ENCODE measurements at regions not wholly inside any gene's neighbourhood (a gene's known extent, or its start where the extent isn't known, plus 50 kb on each side); places are given as distances from the start of the nearest gene placed in this dataset.

DNA sequence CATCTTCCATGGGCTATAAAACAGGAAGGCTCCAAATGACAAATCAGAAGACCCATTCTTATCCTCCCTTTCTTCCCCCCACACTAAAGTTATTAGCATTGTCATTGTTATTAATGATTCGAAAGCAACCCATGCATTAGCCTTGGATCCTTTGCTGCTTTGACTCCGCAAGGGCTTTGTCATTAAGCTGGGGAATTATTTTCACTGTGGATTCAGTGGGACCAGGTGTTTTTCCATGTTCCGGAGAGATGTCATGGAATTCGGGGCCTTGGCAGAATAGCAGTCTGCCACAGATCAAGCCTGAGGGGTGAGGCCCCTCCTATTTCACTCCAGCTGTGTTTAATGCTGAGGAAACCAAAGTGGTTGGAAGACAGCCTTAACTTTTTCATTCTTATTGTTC lies 357.1 kb downstream of the EN1 start:
- ChIA-PET CTCF (interaction anchor here (1.0 kb wide), 1 partner anchor 365 kb away, joined by 3 read pairs; no protein-coding TSS in a partner anchor), POLR2A (no interaction called here)
- DNase-seq (ENCODE audit: low read depth in 1 of 2, low spot score in 1 of 2) (no peak), ATAC-seq (no peak), FAIRE-seq (no peak)
- Histone ChIP-seq H3K9me3 (peaks cover 7% of the 10 kb centered on the region; the same call in 1 of the 3 replicates), H3K4me3 (no peak overlapping the region), H3K4me1 (no peaks in the 10 kb centered on the region), H3K4me2 (no peak overlapping the region), H3K27ac (no peak overlapping the region)
- no peak for TF ChIP-seq POLR2A (IDR thresholded peaks at IDR 0.05; ENCODE audit: low read length)
- TF ChIP-seq TFCP2L1 (CRISPR knock-in tag; IDR thresholded peaks at IDR 0.05) = no peak
- TF ChIP-seq, protein P1, sequence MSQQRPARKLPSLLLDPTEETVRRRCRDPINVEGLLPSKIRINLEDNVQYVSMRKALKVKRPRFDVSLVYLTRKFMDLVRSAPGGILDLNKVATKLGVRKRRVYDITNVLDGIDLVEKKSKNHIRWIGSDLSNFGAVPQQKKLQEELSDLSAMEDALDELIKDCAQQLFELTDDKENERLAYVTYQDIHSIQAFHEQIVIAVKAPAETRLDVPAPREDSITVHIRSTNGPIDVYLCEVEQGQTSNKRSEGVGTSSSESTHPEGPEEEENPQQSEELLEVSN (IDR thresholded peaks at IDR 0.05; ENCODE audit: borderline replicate concordance, low read depth) = no peak
- no peak for TF ChIP-seq FOXS1 (CRISPR knock-in tag; IDR thresholded peaks at IDR 0.05)
- TF ChIP-seq CBX8 (IDR thresholded peaks at IDR 0.05) = no peak
- no peak for TF ChIP-seq FOSL2 (IDR thresholded peaks at IDR 0.05)
- no peak for TF ChIP-seq FOSL2 (CRISPR knock-in tag; IDR thresholded peaks at IDR 0.05)
- no peak for TF ChIP-seq KDM1A (IDR thresholded peaks at IDR 0.05; ENCODE audit: low read depth)
- TF ChIP-seq RFX5 (IDR thresholded peaks at IDR 0.05) = no peak
- no peak for TF ChIP-seq CHD2 (IDR thresholded peaks at IDR 0.05; ENCODE audit: low read length, partially characterized antibody)
- WGBS (ENCODE audit: missing lambda C conversion rate) = 15% methylated on average over 4 of the region's 4 CpGs

DNA sequence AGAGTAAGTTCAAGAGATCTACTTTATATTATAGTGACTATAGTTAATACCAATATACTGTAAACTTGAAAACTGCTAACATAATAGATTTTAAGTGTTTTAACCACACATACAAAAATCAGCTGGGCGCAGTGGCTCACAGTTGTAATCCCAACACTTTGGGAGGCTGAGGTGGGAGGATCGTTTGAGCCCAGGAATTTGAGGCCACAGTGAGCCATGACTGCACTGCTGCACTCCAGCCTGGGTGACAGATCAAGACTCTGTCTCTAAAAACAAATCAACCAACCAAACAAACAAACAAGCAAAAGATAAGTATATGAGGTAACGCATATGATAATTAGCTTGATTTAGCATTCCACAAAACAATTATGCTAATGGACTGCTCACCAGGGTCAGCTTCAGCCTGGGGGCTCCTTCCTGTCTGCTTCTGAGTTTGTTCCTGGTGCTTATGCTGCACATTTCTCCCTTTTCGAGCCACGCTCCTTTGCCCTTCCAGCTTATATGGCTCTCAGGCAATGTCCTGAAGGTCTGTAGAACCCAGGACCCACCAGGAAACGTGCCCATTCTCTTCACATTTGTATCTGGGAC lies 357.6 kb downstream of the EN1 start:
- TF ChIP-seq, protein P2, sequence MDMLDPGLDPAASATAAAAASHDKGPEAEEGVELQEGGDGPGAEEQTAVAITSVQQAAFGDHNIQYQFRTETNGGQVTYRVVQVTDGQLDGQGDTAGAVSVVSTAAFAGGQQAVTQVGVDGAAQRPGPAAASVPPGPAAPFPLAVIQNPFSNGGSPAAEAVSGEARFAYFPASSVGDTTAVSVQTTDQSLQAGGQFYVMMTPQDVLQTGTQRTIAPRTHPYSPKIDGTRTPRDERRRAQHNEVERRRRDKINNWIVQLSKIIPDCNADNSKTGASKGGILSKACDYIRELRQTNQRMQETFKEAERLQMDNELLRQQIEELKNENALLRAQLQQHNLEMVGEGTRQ (IDR thresholded peaks at IDR 0.05) = no peak
- TF ChIP-seq RFX5 (IDR thresholded peaks at IDR 0.05) (no peak), RAD21 (conservative IDR thresholded peaks at IDR 0.05 in 1 of 2, IDR thresholded peaks at IDR 0.05 in 1 of 2) (no peak), HOXB13 (CRISPR knock-in tag; IDR thresholded peaks at IDR 0.05; ENCODE audit: low read depth) (no peak), SREBF2 (IDR thresholded peaks at IDR 0.05) (no peak), FOSL2 (IDR thresholded peaks at IDR 0.05) (no peak), FOSL2 (CRISPR knock-in tag; IDR thresholded peaks at IDR 0.05) (no peak), EHMT2 (IDR thresholded peaks at IDR 0.05; ENCODE audit: low read depth) (no peak), KDM1A (IDR thresholded peaks at IDR 0.05; ENCODE audit: low read depth) (no peak), ESRRA (IDR thresholded peaks at IDR 0.05; ENCODE audit: borderline replicate concordance, low read length) (no peak), HDAC2 (IDR thresholded peaks at IDR 0.05) (no peak), MAZ (IDR thresholded peaks at IDR 0.05; ENCODE audit: borderline replicate concordance, low read depth, low read length) (no peak), RARB (CRISPR knock-in tag; IDR thresholded peaks at IDR 0.05) (no peak), ZC3H11A (IDR thresholded peaks at IDR 0.05) (no peak), BHLHE40 (IDR thresholded peaks at IDR 0.05; ENCODE audit: low read depth, low read length) (no peak)
- TF ChIP-seq, protein P3, sequence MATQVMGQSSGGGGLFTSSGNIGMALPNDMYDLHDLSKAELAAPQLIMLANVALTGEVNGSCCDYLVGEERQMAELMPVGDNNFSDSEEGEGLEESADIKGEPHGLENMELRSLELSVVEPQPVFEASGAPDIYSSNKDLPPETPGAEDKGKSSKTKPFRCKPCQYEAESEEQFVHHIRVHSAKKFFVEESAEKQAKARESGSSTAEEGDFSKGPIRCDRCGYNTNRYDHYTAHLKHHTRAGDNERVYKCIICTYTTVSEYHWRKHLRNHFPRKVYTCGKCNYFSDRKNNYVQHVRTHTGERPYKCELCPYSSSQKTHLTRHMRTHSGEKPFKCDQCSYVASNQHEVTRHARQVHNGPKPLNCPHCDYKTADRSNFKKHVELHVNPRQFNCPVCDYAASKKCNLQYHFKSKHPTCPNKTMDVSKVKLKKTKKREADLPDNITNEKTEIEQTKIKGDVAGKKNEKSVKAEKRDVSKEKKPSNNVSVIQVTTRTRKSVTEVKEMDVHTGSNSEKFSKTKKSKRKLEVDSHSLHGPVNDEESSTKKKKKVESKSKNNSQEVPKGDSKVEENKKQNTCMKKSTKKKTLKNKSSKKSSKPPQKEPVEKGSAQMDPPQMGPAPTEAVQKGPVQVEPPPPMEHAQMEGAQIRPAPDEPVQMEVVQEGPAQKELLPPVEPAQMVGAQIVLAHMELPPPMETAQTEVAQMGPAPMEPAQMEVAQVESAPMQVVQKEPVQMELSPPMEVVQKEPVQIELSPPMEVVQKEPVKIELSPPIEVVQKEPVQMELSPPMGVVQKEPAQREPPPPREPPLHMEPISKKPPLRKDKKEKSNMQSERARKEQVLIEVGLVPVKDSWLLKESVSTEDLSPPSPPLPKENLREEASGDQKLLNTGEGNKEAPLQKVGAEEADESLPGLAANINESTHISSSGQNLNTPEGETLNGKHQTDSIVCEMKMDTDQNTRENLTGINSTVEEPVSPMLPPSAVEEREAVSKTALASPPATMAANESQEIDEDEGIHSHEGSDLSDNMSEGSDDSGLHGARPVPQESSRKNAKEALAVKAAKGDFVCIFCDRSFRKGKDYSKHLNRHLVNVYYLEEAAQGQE (IDR thresholded peaks at IDR 0.05) = no peak
- TF ChIP-seq, protein P4, sequence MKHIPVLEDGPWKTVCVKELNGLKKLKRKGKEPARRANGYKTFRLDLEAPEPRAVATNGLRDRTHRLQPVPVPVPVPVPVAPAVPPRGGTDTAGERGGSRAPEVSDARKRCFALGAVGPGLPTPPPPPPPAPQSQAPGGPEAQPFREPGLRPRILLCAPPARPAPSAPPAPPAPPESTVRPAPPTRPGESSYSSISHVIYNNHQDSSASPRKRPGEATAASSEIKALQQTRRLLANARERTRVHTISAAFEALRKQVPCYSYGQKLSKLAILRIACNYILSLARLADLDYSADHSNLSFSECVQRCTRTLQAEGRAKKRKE (CRISPR knock-in tag; IDR thresholded peaks at IDR 0.05; ENCODE audit: low read depth) = no peak
- TF ChIP-seq, protein P1 (IDR thresholded peaks at IDR 0.05; ENCODE audit: borderline replicate concordance, low read depth) = no peak
- WGBS (ENCODE audit: missing lambda C conversion rate) = 25% methylated on average over 6 of the region's 6 CpGs
- no peak for FAIRE-seq

More for the DNA sequence above, 357.6 kb downstream of the EN1 start:
- H3K4me2 ChIP-seq = no peak overlapping the region
- no peaks in the 10 kb centered on the region for H3K4me1 ChIP-seq
- no peak overlapping the region for H3K27ac ChIP-seq
- POLR2A ChIA-PET = no interaction called here
- ATAC-seq (no peak), DNase-seq (ENCODE audit: low read depth in 1 of 2, low spot score in 1 of 2) (no peak)
- H3K9me3 ChIP-seq = peaks cover 7% of the 10 kb centered on the region; the same call in 1 of the 3 replicates
- no peak overlapping the region for H3K4me3 ChIP-seq
- CTCF ChIA-PET = interaction anchor here (1.5 kb wide), 1 partner anchor 25 kb away, joined by 3 read pairs; no protein-coding TSS in a partner anchor
